ENCODE measurements at regions not wholly inside any gene's neighbourhood (a gene's known extent, or its start where the extent isn't known, plus 50 kb on each side); places are given as distances from the start of the nearest gene placed in this dataset.

- 3% methylated on average over 4 of the region's 4 CpGs for WGBS (ENCODE audit: low lambda C conversion rate)
- FAIRE-seq (no peak), ATAC-seq (no peak), DNase-seq (ENCODE audit: low spot score) (no peak)
- no peaks in the 10 kb centered on the region for H3K36me3 ChIP-seq (replicated peaks in 1 of 2; ENCODE audit: control insufficient read depth in 1 of 2, insufficient read depth in 2 of 2, low read length in 2 of 2)
- in situ Hi-C loops (cut with HindIII; ENCODE audit: extremely low pct_ligation_motif_present, low pct_unique_long_range_greater_than_20kb) (no loop called here), intact Hi-C loops (cut with micrococcal nuclease; ENCODE audit: unreplicated experiment) (no loop called here)
- H3K9ac ChIP-seq (ENCODE audit: insufficient read depth, low read depth, low read length) = no peak overlapping the region
- no peak overlapping the region for H3K4me3 ChIP-seq (replicated peaks in 1 of 3; ENCODE audit: insufficient read depth in 1 of 3, low read depth in 2 of 3, low read length in 3 of 3)
- no peak overlapping the region for H2AFZ ChIP-seq (ENCODE audit: low read length)
- ChIA-PET CTCF (ENCODE audit: low intra/inter-chr PET ratio, low total read pairs) (no interaction called here), POLR2A (no interaction called here)
- no peaks in the 10 kb centered on the region for H3K4me1 ChIP-seq (ENCODE audit: insufficient read depth, low read length)
- H3K9me3 ChIP-seq (ENCODE audit: low read length) = no peaks in the 10 kb centered on the region
- TF ChIP-seq GTF2F1 (IDR thresholded peaks at IDR 0.05; ENCODE audit: low read length) (no peak), ZNF720 (CRISPR knock-in tag; IDR thresholded peaks at IDR 0.05) (no peak), GZF1 (CRISPR knock-in tag; IDR thresholded peaks at IDR 0.05) (no peak), XBP1 (CRISPR knock-in tag; IDR thresholded peaks at IDR 0.05) (no peak), SNRNP70 (IDR thresholded peaks at IDR 0.05; ENCODE audit: low read depth, low read length) (no peak), STAT5B (CRISPR knock-in tag; IDR thresholded peaks at IDR 0.05) (no peak), ZNF30 (CRISPR knock-in tag; IDR thresholded peaks at IDR 0.05) (no peak), ZNF17 (CRISPR knock-in tag; IDR thresholded peaks at IDR 0.05) (no peak), SMARCE1 (IDR thresholded peaks at IDR 0.05; ENCODE audit: borderline replicate concordance) (no peak), ZBTB1 (CRISPR knock-in tag; IDR thresholded peaks at IDR 0.05; ENCODE audit: borderline replicate concordance) (no peak), MED1 (CRISPR knock-in tag; IDR thresholded peaks at IDR 0.05) (no peak), TCF7 (IDR thresholded peaks at IDR 0.05; ENCODE audit: low read depth) (no peak), MAF1 (CRISPR knock-in tag; IDR thresholded peaks at IDR 0.05; ENCODE audit: borderline replicate concordance) (no peak), CAMTA2 (CRISPR knock-in tag; IDR thresholded peaks at IDR 0.05; ENCODE audit: borderline replicate concordance) (no peak), ZNF781 (CRISPR knock-in tag; IDR thresholded peaks at IDR 0.05; ENCODE audit: borderline replicate concordance, not compliant biosample characterization) (no peak), ZFAT (CRISPR knock-in tag; conservative IDR thresholded peaks at IDR 0.05) (no peak)
- TF ChIP-seq, protein P1, sequence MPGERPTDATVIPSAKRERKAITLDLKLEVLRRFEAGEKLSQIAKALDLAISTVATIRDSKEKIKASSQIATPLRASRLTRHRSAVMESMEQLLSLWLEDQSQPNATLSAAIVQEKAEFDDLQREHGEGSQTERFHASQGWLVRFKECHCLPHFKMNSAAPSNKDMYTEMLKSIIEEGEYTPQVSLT (CRISPR knock-in tag; IDR thresholded peaks at IDR 0.05; ENCODE audit: borderline replicate concordance, low read depth) = no peak
- TF ChIP-seq, protein P2, sequence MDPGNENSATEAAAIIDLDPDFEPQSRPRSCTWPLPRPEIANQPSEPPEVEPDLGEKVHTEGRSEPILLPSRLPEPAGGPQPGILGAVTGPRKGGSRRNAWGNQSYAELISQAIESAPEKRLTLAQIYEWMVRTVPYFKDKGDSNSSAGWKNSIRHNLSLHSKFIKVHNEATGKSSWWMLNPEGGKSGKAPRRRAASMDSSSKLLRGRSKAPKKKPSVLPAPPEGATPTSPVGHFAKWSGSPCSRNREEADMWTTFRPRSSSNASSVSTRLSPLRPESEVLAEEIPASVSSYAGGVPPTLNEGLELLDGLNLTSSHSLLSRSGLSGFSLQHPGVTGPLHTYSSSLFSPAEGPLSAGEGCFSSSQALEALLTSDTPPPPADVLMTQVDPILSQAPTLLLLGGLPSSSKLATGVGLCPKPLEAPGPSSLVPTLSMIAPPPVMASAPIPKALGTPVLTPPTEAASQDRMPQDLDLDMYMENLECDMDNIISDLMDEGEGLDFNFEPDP (CRISPR knock-in tag; conservative IDR thresholded peaks at IDR 0.05) = no peak
- H3K4me2 ChIP-seq (ENCODE audit: low read depth, low read length) = no peak overlapping the region
- H3K27ac ChIP-seq (ENCODE audit: extremely low read length, insufficient read depth, low read length) = no peak overlapping the region
- BruUV-seq (replicated peaks) = no TSS peak
- no peaks in the 10 kb centered on the region for H4K20me1 ChIP-seq (ENCODE audit: insufficient read depth, low read length)
- H3K79me2 ChIP-seq (ENCODE audit: insufficient read depth, low read length) = no peaks in the 10 kb centered on the region
- no peaks in the 10 kb centered on the region; a peak in 1 of 5 replicates for H3K27me3 ChIP-seq (ENCODE audit: control insufficient read depth in 1 of 2, insufficient read depth in 2 of 2, low read length in 2 of 2)
Observed at GRCh38 chr12:119255314-119255713, 76.6 kb downstream of the HSPB8 start.
